GM21528 (cell line): ENCODE measurements at regions not wholly inside any gene's neighbourhood (a gene's known extent, or its start where the extent isn't known, plus 50 kb on each side); places are given as distances from the start of the nearest gene placed in this dataset.
"Not testable (repeated sequence)": the region's sequence is repeated elsewhere in the genome, so short reads cannot be mapped to it uniquely, and the experiment has no call there.

ENCODE experiments used
- ATAC-seq: cut with Tn5 transposase; IDR thresholded peaks from one replicate; pipeline ENCODE4 v1.9.1; 2021; ENCODE audit warnings: mild to moderate bottlenecking, moderate library complexity; ENCODE audit not compliant: unreplicated experiment, low FRiP score

- ATAC-seq: no peak
Measured at GRCh38 chr13:50403311-50403710, 388.1 kb downstream of the KCNRG start.

DNA sequence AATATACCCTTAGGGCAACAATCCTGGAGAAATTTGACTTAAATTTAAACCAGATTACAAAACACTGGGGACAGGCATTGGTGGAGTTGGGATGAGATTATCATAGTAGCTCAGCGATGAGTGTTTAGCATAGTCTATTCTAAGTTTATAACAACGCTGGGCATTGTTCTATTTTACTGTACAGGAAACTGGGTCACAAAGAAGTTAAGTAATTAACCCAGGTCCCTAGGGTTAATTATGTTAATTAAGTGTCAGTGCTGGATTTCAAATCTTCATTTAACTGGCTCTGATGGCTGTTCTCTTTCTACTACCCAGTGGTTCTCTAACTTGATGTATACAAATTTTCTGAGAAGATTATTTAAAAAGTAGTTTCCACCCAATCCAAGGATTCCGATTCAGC is 388.9 kb downstream of the KCNRG start:
- ATAC-seq: no peak

DNA sequence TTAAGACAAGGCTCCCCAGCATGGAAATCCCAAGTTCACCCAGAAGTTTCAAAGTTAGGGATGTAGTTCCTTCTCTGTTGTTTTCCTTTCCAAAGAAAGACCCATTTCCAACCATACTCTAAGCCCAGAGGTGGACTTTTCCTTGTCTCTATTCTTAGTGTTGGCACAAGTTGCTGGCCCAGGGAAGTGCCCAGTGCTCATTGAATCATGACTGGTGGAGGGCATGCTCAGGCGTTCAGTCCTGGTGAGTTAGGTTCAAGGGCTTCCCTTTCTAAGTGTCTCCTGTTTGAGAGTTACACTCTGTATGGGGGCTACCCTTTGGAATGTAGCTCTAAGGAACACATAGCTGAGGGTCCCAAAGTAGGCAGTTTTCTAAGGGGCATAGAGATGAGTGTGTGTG is 389.5 kb downstream of the KCNRG start:
- no peak for ATAC-seq

DNA sequence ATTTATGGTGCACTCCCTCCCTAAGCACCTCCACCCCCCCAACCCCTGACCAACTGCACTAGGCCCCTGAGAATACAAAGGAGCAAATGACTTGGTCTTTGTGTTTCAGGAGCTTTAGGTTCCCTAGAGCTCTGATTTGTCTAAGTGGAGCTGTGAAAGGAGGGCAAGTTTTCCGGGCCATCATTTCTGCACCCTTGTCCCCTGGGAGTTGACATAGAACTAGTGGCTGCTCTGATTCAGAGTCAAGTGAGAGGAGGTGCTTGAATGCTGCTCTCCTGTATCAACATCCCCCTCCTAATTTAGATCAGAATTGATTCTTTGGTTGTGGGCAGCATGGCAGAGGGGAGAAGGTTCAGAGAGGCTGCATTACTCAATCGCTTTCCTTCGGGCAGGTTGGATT is 391.6 kb downstream of the KCNRG start:
- no peak for ATAC-seq

- no peak for ATAC-seq
Measured at GRCh38 chr13:50408068-50408467, 392.8 kb downstream of the KCNRG start.

- ATAC-seq: no peak
Measured at GRCh38 chr13:50409220-50409619, 394.0 kb downstream of the KCNRG start.

DNA sequence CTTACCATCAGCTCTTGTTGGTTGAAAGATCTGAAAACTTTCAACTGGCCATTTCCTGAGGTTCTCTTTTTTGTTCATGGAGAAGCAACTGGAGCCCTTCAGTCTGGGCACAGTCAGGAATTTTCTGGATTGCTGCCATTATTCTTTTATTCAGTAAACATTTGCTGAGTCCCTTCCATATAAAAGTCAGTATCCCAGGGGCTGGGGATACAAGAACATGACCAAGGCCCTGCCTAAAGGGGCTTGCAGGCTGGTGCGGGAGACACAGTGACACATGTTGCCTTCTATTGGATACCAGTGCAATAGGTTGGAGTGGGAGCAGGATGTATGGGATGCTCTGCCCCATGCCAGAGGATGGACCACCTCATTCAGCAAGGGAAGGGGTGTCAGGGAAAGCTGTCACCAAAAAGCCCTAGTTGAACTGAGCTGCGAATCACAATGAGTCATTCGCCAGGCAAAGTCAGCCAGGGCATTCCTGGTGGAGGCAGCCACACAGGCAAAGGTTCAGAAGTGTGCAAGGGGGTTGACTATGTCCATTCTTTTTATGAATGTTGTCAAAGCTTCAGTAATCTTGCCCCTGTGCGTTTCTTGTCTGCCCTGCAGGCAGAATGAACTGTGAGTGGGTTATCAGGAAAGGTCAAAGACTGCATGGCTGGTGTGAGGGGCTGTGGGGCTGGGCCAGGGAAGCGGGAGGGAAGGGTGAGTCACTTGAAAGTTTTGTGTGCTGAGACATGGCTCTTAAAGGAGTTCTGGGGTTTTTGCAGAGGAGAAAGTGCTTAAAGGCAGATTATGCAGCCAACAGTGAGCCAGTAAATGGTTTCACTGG is 395.9 kb downstream of the KCNRG start:
- ATAC-seq: no peak

GRCh38 chr13:50412046-50412617 is 396.9 kb downstream of the KCNRG start:
- ATAC-seq: no peak

DNA sequence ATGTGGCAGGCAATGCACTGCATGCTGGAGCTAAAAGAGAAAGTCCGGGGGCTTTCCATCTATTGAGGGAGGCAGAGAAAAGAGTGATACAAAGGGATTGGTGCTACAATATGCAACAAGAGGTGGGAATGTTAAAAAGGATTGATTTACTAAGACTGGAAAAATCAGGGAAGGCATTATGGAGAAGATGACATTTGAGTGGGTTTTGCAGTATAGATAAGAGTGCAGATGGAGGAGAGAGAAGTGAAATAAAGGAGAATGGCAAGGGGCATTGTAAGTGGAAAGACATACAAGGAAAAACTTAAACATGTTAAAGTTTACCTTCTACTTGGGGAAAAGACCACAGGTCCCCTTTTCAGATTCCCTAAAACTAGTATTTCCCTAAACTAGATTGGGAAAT is 399.4 kb downstream of the KCNRG start:
- ATAC-seq: no peak

GRCh38 chr13:50415428-50415827 is 400.2 kb downstream of the KCNRG start:
- ATAC-seq: no peak

DNA sequence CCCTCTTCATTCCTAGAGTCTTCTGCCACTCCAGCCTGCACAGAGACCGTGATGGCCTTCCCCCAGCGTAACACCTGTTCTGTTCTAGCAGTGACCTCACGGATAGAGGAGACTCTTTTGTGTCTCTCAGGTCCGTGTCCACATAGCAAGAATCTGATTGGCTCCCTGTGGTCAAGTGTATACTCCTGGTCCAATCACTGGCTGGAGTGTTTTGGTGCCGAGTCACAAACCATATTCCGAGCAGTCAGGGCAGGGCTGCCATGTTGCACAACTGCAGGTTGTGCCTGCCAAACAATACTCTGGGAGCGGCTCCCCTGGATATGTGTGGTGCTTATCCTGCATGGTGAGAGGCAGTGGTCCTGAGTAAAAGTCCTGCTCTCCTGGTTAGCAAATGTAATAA is 402.4 kb downstream of the KCNRG start:
- no peak for ATAC-seq

DNA sequence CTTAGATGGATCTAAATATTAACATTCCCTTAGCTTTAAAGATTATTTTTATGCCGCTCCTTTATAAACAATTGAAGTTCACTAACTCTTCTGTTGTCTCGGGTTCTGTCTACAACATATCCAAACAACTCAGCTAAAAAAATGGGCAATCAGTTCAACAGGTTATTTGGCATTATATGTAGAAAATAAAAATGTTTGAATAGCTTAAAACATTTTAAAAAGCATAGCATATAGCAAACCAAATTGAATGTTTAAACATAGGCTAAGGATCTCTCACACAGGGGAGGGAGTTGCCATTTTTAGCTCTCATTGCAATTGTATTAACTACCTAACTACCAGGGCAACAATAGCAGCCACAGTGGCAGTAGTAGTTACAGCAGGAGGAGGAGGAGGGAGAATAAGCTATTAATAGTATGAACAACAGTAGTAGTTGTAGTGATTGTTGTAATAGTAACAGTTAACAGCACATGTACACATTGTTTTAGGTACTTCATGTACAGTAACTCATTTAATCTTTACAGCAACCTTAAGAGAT is 404.2 kb downstream of the KCNRG start:
- ATAC-seq: no peak

DNA sequence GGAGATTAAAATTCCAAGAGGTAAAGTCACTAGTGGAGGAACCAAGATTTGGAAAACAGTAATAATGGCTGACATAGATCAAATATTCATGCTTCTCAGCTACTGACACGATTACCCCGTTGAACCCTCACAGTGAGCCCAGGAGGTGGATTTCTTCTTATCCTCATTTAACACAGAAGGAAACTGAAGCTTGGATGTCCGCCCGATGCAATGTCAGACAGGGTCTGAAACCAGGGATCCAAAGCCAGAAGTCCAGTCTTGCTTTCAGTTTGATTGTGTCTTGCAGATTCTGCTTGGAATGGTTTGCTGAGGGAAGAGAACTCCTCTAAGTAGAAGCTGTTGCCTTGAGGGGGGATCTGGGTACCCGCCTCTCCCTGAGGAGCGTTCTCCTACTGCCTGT is 404.7 kb downstream of the KCNRG start:
- no peak for ATAC-seq

GRCh38 chr13:50420718-50421472 is 405.7 kb downstream of the KCNRG start:
- ATAC-seq: no peak

GRCh38 chr13:50421473-50422130 is 406.4 kb downstream of the KCNRG start:
- ATAC-seq: no peak

- no peak for ATAC-seq
Measured at GRCh38 chr13:50422181-50423148, 407.2 kb downstream of the KCNRG start.

DNA sequence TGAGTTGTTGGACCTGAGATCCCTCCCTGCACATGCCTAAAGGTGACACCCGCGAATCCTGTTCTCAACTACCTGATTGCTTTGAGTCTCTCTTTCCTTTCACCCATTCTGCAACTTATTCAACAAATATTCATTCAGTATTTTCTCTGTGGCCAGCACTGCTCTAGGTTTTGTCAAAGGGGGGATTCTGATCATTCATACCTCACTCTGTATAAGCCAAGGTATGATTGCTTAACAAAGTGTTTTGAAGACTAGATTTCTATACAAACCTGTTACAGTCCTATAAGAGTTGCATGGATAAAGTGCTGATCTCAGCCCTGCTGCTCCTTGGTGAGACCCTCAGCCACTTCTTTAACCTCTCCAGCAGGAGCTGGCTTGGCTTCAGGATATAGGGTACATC is 409.7 kb downstream of the KCNRG start:
- ATAC-seq: no peak

GRCh38 chr13:50425772-50426171 is 410.5 kb downstream of the KCNRG start:
- ATAC-seq: no peak

- no peak for ATAC-seq
Measured at GRCh38 chr13:50426927-50427326, 411.7 kb downstream of the KCNRG start.

DNA sequence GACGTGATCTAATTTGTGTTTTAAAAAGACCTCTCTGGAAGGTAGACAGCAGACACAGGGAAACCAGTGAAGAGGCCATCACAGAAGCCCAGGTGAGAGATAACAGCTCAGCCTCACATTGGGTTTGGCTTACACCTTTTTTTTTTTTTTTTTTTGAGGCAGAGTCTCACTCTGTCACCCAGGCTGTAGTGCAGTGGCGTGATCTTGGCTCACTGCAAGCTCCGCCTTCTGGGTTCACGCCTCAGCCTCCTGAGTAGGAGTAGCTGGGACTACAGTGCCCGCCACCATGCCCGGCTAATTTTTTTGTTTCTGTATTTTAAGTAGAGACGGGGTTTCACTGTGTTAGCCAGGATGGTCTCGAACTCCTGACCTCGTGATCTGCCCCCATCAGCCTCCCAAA is 412.3 kb downstream of the KCNRG start:
- ATAC-seq: not testable (repeated sequence)
